ENCODE measurements at regions not wholly inside any gene's neighbourhood (a gene's known extent, or its start where the extent isn't known, plus 50 kb on each side); places are given as distances from the start of the nearest gene placed in this dataset.

GRCh38 chr15:39230205-39230907 is 350.5 kb upstream of the THBS1 start:
- peak; percentile 69 for FAIRE-seq
- CTCF ChIA-PET (ENCODE audit: partially characterized antibody), result no interaction called here
- no peak overlapping the region for H3K27ac ChIP-seq (ENCODE audit: low read depth, low read length)
- TF ChIP-seq KDM1A (IDR thresholded peaks at IDR 0.05; ENCODE audit: borderline replicate concordance, low read length) (no peak), SIX5 (IDR thresholded peaks at IDR 0.05; ENCODE audit: low read depth, low read length) (no peak), MAFK (IDR thresholded peaks at IDR 0.05; ENCODE audit: low read depth, low read length) (no peak), EGR1 (IDR thresholded peaks at IDR 0.05; ENCODE audit: borderline replicate concordance, low read depth, low read length) (no peak), SRF (IDR thresholded peaks at IDR 0.05; ENCODE audit: low read depth, low read length) (no peak), NANOG (IDR thresholded peaks at IDR 0.05; ENCODE audit: insufficient read depth, low read depth, low read length, poor library complexity, severe bottlenecking) (no peak), RNF2 (IDR thresholded peaks at IDR 0.05; ENCODE audit: borderline replicate concordance, low read depth, low read length, missing control alignments, poor library complexity, severe bottlenecking) (no peak), CHD2 (IDR thresholded peaks at IDR 0.05; ENCODE audit: low read length) (no peak), JUND (IDR thresholded peaks at IDR 0.05; ENCODE audit: low read length) (no peak), EP300 (IDR thresholded peaks at IDR 0.05; ENCODE audit: borderline replicate concordance in 1 of 2, low read depth in 2 of 2, low read length in 2 of 2) (no peak), BRCA1 (IDR thresholded peaks at IDR 0.05; ENCODE audit: low read depth, low read length) (no peak)
- TF ChIP-seq, protein P1, sequence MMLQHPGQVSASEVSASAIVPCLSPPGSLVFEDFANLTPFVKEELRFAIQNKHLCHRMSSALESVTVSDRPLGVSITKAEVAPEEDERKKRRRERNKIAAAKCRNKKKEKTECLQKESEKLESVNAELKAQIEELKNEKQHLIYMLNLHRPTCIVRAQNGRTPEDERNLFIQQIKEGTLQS (IDR thresholded peaks at IDR 0.05; ENCODE audit: insufficient read depth, low read depth, low read length), result no peak

More at GRCh38 chr15:39230205-39230907, 350.5 kb upstream of the THBS1 start:
- Histone ChIP-seq H3K79me2 (ENCODE audit: control insufficient read depth in 1 of 2, insufficient read depth in 2 of 2, low read length in 2 of 2) (no peaks in the 10 kb centered on the region), H3K56ac (replicated peaks; ENCODE audit: insufficient read length, low read depth, low read length) (no peak overlapping the region), H2AK5ac (ENCODE audit: low read depth, low read length) (peak overlapping the region; percentile 5; the same call in 1 of the 2 replicates), H2BK120ac (replicated peaks; ENCODE audit: low read depth, low read length) (no peak overlapping the region), H2BK20ac (ENCODE audit: low read length) (peak overlapping the region; percentile 16), H3K4me2 (ENCODE audit: insufficient read depth in 1 of 2, low read depth in 2 of 2, low read length in 2 of 2) (peak overlapping the region in 1 of 2 experiments; percentile 21; a peak in 1 of 4 replicates), H2AFZ (ENCODE audit: low read length) (0 out of 2 replicates have a peak overlapping the region, but pooled peaks have one; percentile 2), H3K4me1 (replicated peaks in 1 of 4; ENCODE audit: control insufficient read depth in 3 of 4, insufficient read depth in 4 of 4, low read length in 3 of 4) (peaks cover 0 to 9% (median 0%) of the 10 kb centered on the region in 4 experiments; a peak in 1 of 7 replicates), H4K20me1 (replicated peaks in 1 of 2; ENCODE audit: control insufficient read depth in 1 of 2, insufficient read depth in 2 of 2, low read length in 2 of 2) (no peaks in the 10 kb centered on the region), H3K23me2 (ENCODE audit: low read depth, low read length) (no peaks in the 10 kb centered on the region), H2BK12ac (ENCODE audit: low read depth, low read length) (peak overlapping the region; percentile 62), H3K18ac (ENCODE audit: extremely low read depth, low read length) (peak overlapping the region; percentile 20; the same call in 1 of the 2 replicates), H3K23ac (ENCODE audit: insufficient read length) (no peak overlapping the region), H2BK5ac (ENCODE audit: low read depth, low read length) (peak overlapping the region; percentile 8; the same call in 1 of the 2 replicates), H4K91ac (replicated peaks; ENCODE audit: insufficient read length, low read length) (no peak overlapping the region), H3K36me3 (ENCODE audit: control insufficient read depth in 2 of 4, insufficient read depth in 4 of 4, low read length in 3 of 4) (no peaks in the 10 kb centered on the region), H3K4ac (replicated peaks; ENCODE audit: insufficient read length, low read depth, low read length) (no peak overlapping the region), H2BK15ac (ENCODE audit: low read length) (no peak overlapping the region), H4K5ac (ENCODE audit: insufficient read length, low read depth, low read length) (no peak overlapping the region), H3K79me1 (ENCODE audit: low read depth, low read length) (no peaks in the 10 kb centered on the region), H3K27me3 (replicated peaks in 1 of 4; ENCODE audit: control insufficient read depth in 3 of 4, extremely low read depth in 1 of 4, insufficient read depth in 3 of 4, low read length in 3 of 4) (no peaks in the 10 kb centered on the region), H3K9ac (replicated peaks in 1 of 4; ENCODE audit: extremely low read depth in 1 of 4, low read depth in 3 of 4, low read length in 3 of 4) (no peak overlapping the region), H3K4me3 (ENCODE audit: extremely low read depth in 1 of 4, insufficient read depth in 2 of 4, low read depth in 3 of 4, low read length in 4 of 4) (no peak overlapping the region), H3K14ac (ENCODE audit: insufficient read length) (no peak overlapping the region), H3K9me3 (ENCODE audit: insufficient read depth in 2 of 2, low read depth in 1 of 2, low read length in 1 of 2) (no peaks in the 10 kb centered on the region), H4K8ac (ENCODE audit: extremely low read depth, insufficient read depth, low read length) (no peak overlapping the region)
- POLR2A ChIA-PET (ENCODE audit: partially characterized antibody), result no interaction called here
- WGBS, 2 experiments (ENCODE audit: extremely low coverage in 1 of 2, insufficient coverage in 1 of 2, insufficient read length in 1 of 2, insufficient replicate concordance in 2 of 2, low coverage in 1 of 2, low lambda C conversion rate in 2 of 2, missing lambda C conversion rate in 1 of 2), result 83% methylated on average over 8 of the region's 8 CpGs; no CpG with 5 or more reads in 1 of the 2 experiments
- no peak for DNase-seq (ENCODE audit: low read depth in 1 of 2, low spot score in 2 of 2)
